NB4 (cell line): ENCODE measurements at regions not wholly inside any gene's neighbourhood (a gene's known extent, or its start where the extent isn't known, plus 50 kb on each side); places are given as distances from the start of the nearest gene placed in this dataset.

Source experiments
- CTCF ChIP-seq: IDR thresholded peaks from one replicate; pipeline ENCODE4 v1.5.1; 2012; ENCODE audit warnings: low read depth, low read length
- POLR2A ChIP-seq: IDR thresholded peaks from 2 replicates; pipeline ENCODE4 v1.6.1; 2011; ENCODE audit warnings: mild to moderate bottlenecking; ENCODE audit not compliant: insufficient read length; ENCODE audit errors: extremely low read depth
- TF ChIP-seq, protein P1 (sequence below): IDR thresholded peaks from 2 replicates; pipeline ENCODE4 v1.6.1; 2011; ENCODE audit warnings: low read depth, low read length

DNA sequence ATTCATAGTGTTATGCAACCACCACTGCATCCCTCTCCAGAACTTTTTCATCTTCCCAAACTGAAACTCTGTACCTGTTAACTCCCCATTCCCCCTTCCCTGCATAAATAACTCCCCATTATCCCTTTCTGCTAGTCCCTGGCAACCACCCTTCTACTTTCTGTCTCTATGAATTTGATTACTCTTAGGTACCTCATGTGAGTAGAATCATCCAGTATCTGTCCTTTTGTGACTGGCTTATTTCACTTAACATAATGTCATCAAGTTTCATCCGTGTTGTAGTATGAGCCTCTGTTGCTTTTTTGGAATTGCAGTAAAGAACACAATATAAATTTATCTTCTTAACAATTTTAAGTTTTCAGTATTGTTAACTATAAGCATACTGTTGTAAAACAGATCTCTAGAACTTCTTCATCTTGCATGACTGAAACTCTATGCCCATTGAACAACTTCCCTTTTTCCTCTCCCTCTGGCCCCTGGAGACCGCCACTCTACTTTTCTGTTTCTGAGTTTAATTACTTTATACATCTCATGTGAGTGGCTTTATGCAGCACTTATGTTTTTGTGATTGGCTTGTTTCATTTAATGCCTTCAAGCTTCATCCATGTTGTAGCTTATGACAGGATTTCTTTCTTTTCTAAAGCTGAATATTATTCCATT lies 87.3 kb upstream of the ABCC4 start:
- TF ChIP-seq, protein P1, sequence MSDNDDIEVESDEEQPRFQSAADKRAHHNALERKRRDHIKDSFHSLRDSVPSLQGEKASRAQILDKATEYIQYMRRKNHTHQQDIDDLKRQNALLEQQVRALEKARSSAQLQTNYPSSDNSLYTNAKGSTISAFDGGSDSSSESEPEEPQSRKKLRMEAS: no peak
- no peak for TF ChIP-seq CTCF
- no peak for TF ChIP-seq POLR2A
